GM06990 (cell line): ENCODE measurements at regions not wholly inside any gene's neighbourhood (a gene's known extent, or its start where the extent isn't known, plus 50 kb on each side); places are given as distances from the start of the nearest gene placed in this dataset.

Experiments
- DNase-seq: peaks from one replicate; pipeline ENCODE4 v3.0.0-alpha.2; 2011; ENCODE audit not compliant: insufficient read length; ENCODE audit errors: extremely low read depth
- H3K27me3 ChIP-seq: replicated peaks from 2 replicates; pipeline ENCODE4 v1.6.0; 2011; ENCODE audit warnings: low read length; ENCODE audit not compliant: control insufficient read depth, insufficient read depth
- H3K36me3 ChIP-seq: 2 replicates; pipeline ENCODE4 v1.5.1; 2011; ENCODE audit warnings: low read length; ENCODE audit not compliant: control insufficient read depth, insufficient read depth
- H3K4me3 ChIP-seq: replicated peaks from 2 replicates; pipeline ENCODE4 v1.5.1; 2011; ENCODE audit warnings: low read depth, mild to moderate bottlenecking, control low read depth, low read length
- CTCF ChIP-seq: IDR thresholded peaks from 2 replicates; pipeline ENCODE4 v1.5.1; 2011; ENCODE audit warnings: low read length, control low read depth, mild to moderate bottlenecking, inconsistent platforms; ENCODE audit not compliant: insufficient read depth, poor library complexity, severe bottlenecking

- DNase-seq: no peak
- peak; percentile 34 for TF ChIP-seq CTCF
Observed at GRCh38 chr20:8082025-8082424, 50.0 kb upstream of the PLCB1 start.

More at GRCh38 chr20:8082025-8082424, 50.0 kb upstream of the PLCB1 start:
- H3K36me3 ChIP-seq: no peaks in the 10 kb centered on the region
- H3K27me3 ChIP-seq: no peaks in the 10 kb centered on the region
- H3K4me3 ChIP-seq: no peak overlapping the region
